OCI-LY1 (cell line): ENCODE measurements at regions not wholly inside any gene's neighbourhood (a gene's known extent, or its start where the extent isn't known, plus 50 kb on each side); places are given as distances from the start of the nearest gene placed in this dataset.

ENCODE experiments used
- H2AFZ ChIP-seq: fragments of 200-600 bp; sonication (generic), shearing (Covaris generic); 2 replicates; pipeline ENCODE4 v1.6.0; 2014; ENCODE audit warnings: antibody characterized with exemption, mild to moderate bottlenecking, low read length
- H3F3A ChIP-seq: fragments of 200-600 bp; sonication (generic), shearing (Covaris generic); 2 replicates; pipeline ENCODE4 v1.6.0; 2014; ENCODE audit warnings: mild to moderate bottlenecking, antibody characterized with exemption, low read length, moderate library complexity; ENCODE audit not compliant: insufficient read depth
- H3K27ac ChIP-seq: fragments of 200-600 bp; sonication (generic); 2 replicates; pipeline ENCODE4 v1.5.1; 2014; ENCODE audit warnings: low read length, mixed run types, mild to moderate bottlenecking, low read depth; ENCODE audit not compliant: poor library complexity, severe bottlenecking
- H3K27me3 ChIP-seq: fragments of 200-600 bp; sonication (generic); 2 replicates; pipeline ENCODE4 v1.6.0; 2014; ENCODE audit warnings: antibody characterized with exemption, mild to moderate bottlenecking, low read length, moderate library complexity; ENCODE audit not compliant: insufficient read depth
- H3K36me3 ChIP-seq: fragments of 200-600 bp; sonication (generic); 2 replicates; pipeline ENCODE4 v1.6.1; 2014; ENCODE audit warnings: mild to moderate bottlenecking, antibody characterized with exemption, low read length, moderate library complexity, mixed read lengths; ENCODE audit not compliant: insufficient read depth
- H3K4me1 ChIP-seq: fragments of 200-600 bp; sonication (generic); 2 replicates; pipeline ENCODE4 v1.5.1; 2014; ENCODE audit warnings: mild to moderate bottlenecking, low read length, moderate library complexity; ENCODE audit not compliant: insufficient read depth, severe bottlenecking
- H3K4me2 ChIP-seq: fragments of 200-600 bp; sonication (generic), shearing (Covaris generic); 2 replicates; pipeline ENCODE4 v1.6.1; 2014; ENCODE audit warnings: low read length
- H3K4me3 ChIP-seq: fragments of 200-600 bp; sonication (generic); 2 replicates; pipeline ENCODE4 v1.5.1; 2014; ENCODE audit warnings: low read length, low read depth, mild to moderate bottlenecking, mixed read lengths; ENCODE audit not compliant: poor library complexity, severe bottlenecking
- H3K79me2 ChIP-seq: fragments of 200-600 bp; shearing (Covaris generic); 2 replicates; pipeline ENCODE4 v1.6.1; 2016; ENCODE audit warnings: mixed run types, low read length, mixed read lengths; ENCODE audit not compliant: insufficient read depth
- H3K9ac ChIP-seq: fragments of 200-600 bp; sonication (generic), shearing (Covaris generic); 2 replicates; pipeline ENCODE4 v1.6.1; 2014; ENCODE audit warnings: mild to moderate bottlenecking, low read length, mixed read lengths
- H3K9me2 ChIP-seq: fragments of 200-600 bp; sonication (generic), shearing (Covaris generic); 2 replicates; pipeline ENCODE4 v1.6.1; 2014; ENCODE audit warnings: low read depth, mild to moderate bottlenecking, low read length, mixed read lengths
- H3K9me3 ChIP-seq: fragments of 200-600 bp; shearing (Covaris generic); 2 replicates; pipeline ENCODE4 v1.6.1; 2014; ENCODE audit warnings: low read length, mixed read lengths
- H4K20me1 ChIP-seq: fragments of 200-600 bp; sonication (generic), shearing (Covaris generic); 2 replicates; pipeline ENCODE4 v1.6.0; 2016; ENCODE audit warnings: mild to moderate bottlenecking, low read length; ENCODE audit not compliant: insufficient read depth
- CTCF ChIP-seq: fragments of 200-600 bp; sonication (generic), shearing (Covaris generic); IDR thresholded peaks from 2 replicates; pipeline ENCODE4 v1.5.1; 2017; ENCODE audit warnings: mild to moderate bottlenecking, antibody characterized with exemption, low read length, moderate library complexity, mixed read lengths
- EZH2 ChIP-seq: fragments of 200-600 bp; sonication (generic), shearing (Covaris generic); IDR thresholded peaks from 2 replicates; pipeline ENCODE4 v1.8.0; 2017; ENCODE audit warnings: borderline replicate concordance, mixed run types, mild to moderate bottlenecking, antibody characterized with exemption, low read length, moderate library complexity, mixed read lengths

GRCh38 chr4:60368986-60369385, 831.1 kb upstream of the ADGRL3 start:
- no peaks in the 10 kb centered on the region for H3F3A ChIP-seq
- H3K4me3 ChIP-seq = no peak overlapping the region
- TF ChIP-seq CTCF (no peak), EZH2 (no peak)
- no peaks in the 10 kb centered on the region for H3K36me3 ChIP-seq
- no peak overlapping the region for H3K9ac ChIP-seq
- H3K9me3 ChIP-seq = no peaks in the 10 kb centered on the region
- H3K27me3 ChIP-seq = no peaks in the 10 kb centered on the region
- no peaks in the 10 kb centered on the region for H3K9me2 ChIP-seq
- no peak overlapping the region for H3K4me2 ChIP-seq
- H3K79me2 ChIP-seq = no peaks in the 10 kb centered on the region
- no peaks in the 10 kb centered on the region for H3K4me1 ChIP-seq
- H2AFZ ChIP-seq = no peak overlapping the region
- H3K27ac ChIP-seq = no peak overlapping the region
- no peaks in the 10 kb centered on the region for H4K20me1 ChIP-seq

GRCh38 chr4:60378010-60378409, 822.1 kb upstream of the ADGRL3 start:
- H3K79me2 ChIP-seq = no peaks in the 10 kb centered on the region
- no peak overlapping the region for H3K9ac ChIP-seq
- H3K9me3 ChIP-seq = no peaks in the 10 kb centered on the region
- TF ChIP-seq EZH2 (no peak), CTCF (no peak)
- H3F3A ChIP-seq = no peaks in the 10 kb centered on the region
- H3K4me3 ChIP-seq = no peak overlapping the region
- no peaks in the 10 kb centered on the region for H3K27me3 ChIP-seq
- no peak overlapping the region for H3K27ac ChIP-seq
- H3K4me2 ChIP-seq = no peak overlapping the region
- no peaks in the 10 kb centered on the region for H3K4me1 ChIP-seq
- no peaks in the 10 kb centered on the region for H3K36me3 ChIP-seq
- no peaks in the 10 kb centered on the region for H3K9me2 ChIP-seq
- no peak overlapping the region for H2AFZ ChIP-seq
- no peaks in the 10 kb centered on the region for H4K20me1 ChIP-seq

- Histone ChIP-seq H3K9me2 (no peaks in the 10 kb centered on the region), H3F3A (no peaks in the 10 kb centered on the region), H2AFZ (no peak overlapping the region), H3K36me3 (no peaks in the 10 kb centered on the region), H3K4me1 (no peaks in the 10 kb centered on the region), H3K4me3 (no peak overlapping the region), H4K20me1 (no peaks in the 10 kb centered on the region), H3K4me2 (no peak overlapping the region), H3K27ac (no peak overlapping the region), H3K79me2 (no peaks in the 10 kb centered on the region), H3K9ac (no peak overlapping the region), H3K9me3 (no peaks in the 10 kb centered on the region), H3K27me3 (no peaks in the 10 kb centered on the region)
- TF ChIP-seq CTCF (no peak), EZH2 (no peak)
Observed at GRCh38 chr4:60384516-60384915, 815.6 kb upstream of the ADGRL3 start.
